ENCODE measurements at regions not wholly inside any gene's neighbourhood (a gene's known extent, or its start where the extent isn't known, plus 50 kb on each side); places are given as distances from the start of the nearest gene placed in this dataset.
"Not testable (repeated sequence)": the region's sequence is repeated elsewhere in the genome, so short reads cannot be mapped to it uniquely, and the experiment has no call there.

DNA sequence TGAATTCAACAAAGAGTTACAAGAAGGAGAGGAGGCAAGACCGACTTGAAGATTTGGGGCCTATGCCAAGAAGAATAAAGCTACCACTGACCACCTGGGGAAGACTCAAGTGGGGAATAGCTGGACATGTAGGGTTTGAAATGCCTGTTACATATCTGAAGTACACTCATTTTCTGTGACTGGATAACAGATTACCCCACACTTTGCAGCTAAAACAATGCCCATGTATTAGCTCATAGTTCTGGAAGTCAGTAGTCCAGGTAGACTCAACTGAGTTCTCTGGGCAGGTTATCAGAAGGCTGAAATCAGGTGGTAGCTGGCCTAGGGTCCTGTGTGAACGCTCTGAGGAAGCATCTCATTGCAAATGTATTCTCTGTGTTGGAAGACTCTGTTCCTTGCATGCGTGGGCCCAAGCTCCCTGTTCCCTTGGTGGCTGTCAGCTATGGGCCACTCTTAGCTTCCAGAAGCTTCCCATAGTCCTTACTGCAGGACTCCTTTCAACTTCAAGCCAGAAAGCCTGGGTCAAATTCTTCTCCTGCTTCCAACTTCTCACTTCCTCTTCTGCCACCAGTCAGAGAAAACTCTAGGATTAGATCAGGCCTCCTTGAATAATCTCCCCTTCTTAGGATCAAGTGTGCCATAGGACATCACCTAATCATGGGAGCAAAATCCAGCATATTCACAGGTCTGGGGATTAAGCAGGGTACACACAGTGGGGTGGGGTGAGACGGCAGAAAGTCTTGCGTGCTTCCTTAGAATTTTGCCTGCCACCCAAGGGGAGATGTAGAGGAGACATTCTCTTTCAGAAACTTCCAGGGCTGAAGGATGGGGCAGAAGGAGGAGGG, 187.8 kb downstream of the SHQ1 start:
- DNase-seq (ENCODE audit: low read depth in 2 of 2) = no peak

DNA sequence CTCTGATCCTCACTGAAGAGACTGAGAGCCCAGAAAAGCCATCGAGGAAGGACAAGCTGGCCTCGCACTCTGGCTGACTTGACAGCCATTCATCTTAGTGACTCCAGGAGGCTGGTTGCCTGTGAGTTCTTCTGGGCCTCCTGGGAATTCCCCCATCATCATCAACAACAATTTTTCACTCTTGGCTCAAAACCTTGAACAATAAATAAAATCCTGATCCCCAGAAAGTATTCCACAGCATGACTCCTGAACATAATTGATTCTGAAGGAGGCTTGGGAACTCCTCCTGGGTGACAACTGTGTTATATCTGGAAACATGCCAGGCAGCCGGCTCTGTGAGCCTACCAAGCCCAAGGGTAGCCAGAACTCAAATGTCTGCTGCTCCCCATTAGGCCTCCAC, 188.6 kb downstream of the SHQ1 start:
- no peak for DNase-seq (ENCODE audit: low read depth in 2 of 2)

DNA sequence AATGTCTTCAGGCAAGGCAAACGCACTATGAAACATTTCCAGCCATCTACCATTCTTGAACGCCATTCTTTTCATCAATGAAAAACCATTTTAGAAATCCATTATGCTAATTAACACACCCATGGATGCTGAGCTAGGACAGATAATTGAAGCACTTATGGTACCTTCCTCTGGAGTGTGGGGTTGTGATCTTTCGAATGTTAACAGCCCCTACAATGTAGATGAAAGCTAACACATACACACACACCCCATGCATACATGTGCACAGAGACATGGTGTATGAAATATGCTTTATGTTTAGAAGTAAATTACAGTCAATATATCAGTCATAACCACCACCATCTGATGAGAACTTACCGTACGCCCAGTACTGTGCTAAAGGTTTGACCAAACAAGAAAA, 189.1 kb downstream of the SHQ1 start:
- DNase-seq (ENCODE audit: low read depth in 2 of 2) = no peak

DNA sequence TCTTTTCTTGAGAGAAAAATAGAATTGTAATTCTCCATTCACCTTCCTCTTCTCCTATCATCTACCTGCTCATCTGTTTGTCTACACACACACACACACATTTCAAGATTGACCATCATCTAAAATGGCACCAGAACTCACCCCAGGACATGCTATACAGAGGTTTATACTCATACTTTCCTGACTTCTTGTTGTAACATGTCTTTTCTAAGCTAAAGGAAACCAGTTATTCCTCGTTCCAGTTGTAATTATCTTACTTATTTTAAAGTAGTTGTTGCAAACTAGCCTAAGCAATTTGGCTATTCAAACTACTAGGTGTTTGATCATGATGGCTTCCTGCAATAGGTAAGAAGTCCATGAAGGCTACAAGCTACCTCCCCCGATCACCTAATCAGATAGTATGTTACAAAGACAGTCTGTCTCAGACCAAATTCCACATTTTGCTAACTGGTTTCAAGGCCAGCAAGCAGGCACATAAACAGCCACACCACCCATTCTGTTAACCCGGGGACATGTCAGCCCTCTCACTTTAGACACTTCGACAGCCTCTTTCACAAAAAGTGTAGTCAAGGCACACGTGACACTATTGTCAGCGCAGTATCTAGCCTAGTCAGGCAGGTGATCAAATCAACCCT, 189.7 kb downstream of the SHQ1 start:
- no peak for DNase-seq (ENCODE audit: low read depth in 2 of 2)

DNA sequence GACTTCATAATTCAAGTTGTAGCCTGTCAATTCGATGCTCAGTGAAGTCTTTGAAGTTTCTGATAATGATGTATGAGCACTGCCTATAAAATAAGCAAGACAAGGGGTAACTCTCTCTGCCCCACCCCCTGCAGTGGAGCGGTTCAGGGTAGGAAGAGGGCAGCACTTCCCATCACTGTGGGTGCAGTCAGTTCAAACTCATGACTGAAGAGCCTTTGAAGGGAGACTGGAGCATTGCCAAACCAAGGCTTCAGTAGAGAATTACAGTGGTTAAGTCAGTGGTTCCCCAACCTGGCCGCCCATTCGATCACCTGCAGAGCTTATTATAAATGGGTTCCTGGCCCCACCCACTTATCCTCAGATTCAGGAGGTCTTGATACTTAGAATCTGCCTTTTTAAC, 190.6 kb downstream of the SHQ1 start:
- DNase-seq (ENCODE audit: low read depth in 2 of 2) = peak; percentile 13 to 23

DNA sequence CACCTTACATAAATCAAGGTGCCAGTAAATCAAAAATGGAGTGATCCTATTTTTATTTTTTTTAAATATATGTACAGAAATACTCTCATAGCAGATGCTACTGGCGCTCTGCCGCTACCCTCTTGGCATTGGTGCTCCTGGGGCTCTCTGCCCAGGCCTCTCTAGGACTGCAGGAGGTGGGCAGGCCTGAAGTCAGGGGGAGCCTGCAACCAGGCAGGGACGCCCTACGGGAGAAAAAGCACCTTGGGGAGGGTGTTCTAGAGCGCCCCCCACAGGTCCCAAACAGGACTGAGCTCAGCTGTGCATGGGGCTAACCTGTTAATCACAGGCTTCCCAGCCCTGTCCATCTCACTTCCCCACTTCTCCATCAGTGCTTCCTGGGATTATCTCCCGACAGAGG, 192.5 kb downstream of the SHQ1 start:
- no peak for DNase-seq (ENCODE audit: low read depth in 2 of 2)

- no peak for DNase-seq (ENCODE audit: low read depth in 2 of 2)
These were observed 193.1 kb downstream of the SHQ1 start for GRCh38 chr3:72655131-72655551.

DNA sequence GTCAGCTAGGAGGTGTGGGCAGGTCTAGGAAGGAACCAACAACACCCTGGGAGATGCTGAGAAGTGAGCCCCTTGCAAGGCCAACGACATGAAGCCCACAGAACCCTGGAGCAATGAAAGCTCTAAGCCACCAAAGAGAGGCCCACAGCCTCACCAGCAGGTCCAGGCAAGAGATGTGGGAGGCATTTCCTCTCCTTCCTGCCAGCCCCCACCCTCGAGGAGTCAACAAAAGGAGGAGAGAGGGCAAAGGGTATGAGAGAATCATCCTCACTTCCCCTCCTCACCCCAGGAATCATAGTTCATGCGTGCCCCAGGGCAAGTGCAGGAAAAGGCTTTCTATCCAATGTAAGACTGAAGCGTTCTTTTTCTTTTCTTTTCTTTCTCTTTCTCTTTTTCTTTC, 195.8 kb downstream of the SHQ1 start:
- no peak for DNase-seq (ENCODE audit: low read depth in 2 of 2)

DNA sequence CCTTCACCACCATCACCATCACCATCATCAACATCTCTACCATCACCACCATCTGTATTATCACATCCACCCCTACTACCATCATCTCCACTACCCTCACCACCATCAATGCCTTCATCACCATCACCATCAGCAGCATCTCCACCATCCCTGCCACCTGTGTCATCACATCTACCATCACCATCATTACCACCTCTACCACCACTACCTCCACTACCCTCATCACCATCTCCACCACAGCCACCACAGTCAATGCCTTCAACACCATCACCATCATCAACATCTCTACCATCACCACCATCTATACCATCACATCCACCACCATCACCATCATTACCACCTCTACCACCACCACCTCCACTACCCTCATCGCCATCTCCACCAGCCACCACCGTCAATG, 196.7 kb downstream of the SHQ1 start:
- DNase-seq (ENCODE audit: low read depth in 2 of 2) = no peak

DNA sequence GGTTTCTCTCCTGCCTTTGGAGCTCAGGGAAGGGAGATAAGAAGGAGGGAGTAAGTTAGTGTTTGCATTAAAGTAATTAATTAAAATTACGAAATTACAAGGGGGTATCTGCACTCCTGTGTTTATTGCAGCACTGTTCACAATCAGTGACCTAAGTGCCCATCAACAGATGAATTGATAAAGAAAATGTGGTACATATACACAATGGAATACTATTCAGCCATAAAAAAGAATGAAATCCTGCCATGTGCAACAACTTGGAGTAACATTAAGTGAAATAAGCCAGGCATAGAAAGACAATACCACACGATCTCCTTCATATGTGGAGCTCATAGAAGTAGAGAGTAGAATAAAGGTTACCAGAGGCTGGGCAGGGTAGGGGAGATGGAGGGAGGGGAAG, 202.0 kb downstream of the SHQ1 start:
- no peak for DNase-seq (ENCODE audit: low read depth in 2 of 2)

GRCh38 chr3:72643635-72644034, 204.6 kb downstream of the SHQ1 start:
- not testable (repeated sequence) for DNase-seq (ENCODE audit: low read depth in 2 of 2)

DNA sequence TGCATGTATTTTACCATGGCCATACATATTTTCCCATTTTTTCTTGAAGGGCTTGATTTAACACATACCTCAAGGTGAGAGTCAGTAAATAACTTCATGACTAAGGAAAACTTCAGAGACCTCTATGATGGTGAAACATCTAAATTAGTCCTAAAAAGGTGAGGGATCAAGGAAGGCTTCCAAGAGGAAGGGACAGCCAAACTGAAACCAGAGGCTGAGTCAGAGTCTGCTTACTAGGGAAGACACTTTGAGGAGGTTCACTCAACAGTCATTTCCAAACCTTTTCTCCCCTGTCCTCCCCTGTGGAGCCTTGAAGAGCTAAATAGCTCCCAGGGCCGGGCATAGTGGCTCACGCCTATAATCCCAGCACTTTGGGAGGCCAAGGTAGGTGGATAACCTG, 206.6 kb downstream of the SHQ1 start:
- DNase-seq (ENCODE audit: low read depth in 2 of 2) = no peak

DNA sequence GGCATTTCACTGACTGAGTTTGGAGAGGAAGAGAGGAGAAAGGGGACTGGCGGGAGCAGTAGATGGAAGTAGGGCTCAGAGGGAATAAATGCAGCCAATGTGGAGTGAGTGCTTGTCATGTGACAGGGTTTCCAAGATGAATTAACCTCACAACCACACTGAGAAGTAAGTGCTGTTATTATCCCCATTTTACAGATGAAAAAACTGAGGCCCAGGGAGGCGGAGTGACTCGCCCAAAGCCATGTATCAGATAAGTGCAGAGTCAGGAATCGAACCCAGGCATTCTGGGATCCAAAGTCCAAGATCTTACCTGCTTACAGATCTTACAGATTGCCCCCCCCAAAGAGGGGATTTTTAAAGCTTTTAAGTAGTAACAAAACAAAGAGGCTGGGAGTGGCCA, 207.2 kb downstream of the SHQ1 start:
- no peak for DNase-seq (ENCODE audit: low read depth in 2 of 2)

DNA sequence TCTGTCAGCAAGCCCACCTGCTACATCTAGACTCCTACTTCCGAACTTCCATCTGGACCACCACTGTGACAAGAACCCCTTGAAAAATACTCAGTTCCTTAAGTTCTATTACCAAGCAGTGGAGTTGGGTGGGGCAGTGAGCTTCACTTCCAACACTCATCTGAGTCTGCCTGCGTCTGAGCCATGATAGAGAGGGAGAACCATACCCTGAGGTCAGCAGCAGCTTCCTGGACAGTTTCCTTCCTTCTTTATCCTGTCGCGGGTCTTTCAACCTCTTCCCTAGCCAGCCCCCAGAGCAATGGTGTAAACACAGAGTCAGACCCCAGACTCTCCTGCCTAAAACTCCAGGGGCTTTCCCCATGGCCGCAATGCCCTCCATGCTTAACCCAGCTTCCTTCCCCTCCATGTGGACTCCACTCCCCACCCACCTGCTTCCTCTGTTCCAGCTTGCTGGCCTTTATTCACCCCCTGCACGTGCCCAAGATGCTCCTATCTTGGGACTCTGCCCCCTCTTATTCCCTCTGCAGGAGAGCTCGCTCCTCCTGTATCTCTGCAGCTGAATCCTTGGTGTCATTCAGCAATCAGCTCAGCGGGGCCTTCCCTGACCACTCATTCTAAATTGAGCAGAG, 211.2 kb downstream of the SHQ1 start:
- DNase-seq (ENCODE audit: low read depth in 2 of 2) = no peak

- no peak for DNase-seq (ENCODE audit: low read depth in 2 of 2)
These were observed 212.7 kb downstream of the SHQ1 start for GRCh38 chr3:72635551-72635950.

GRCh38 chr3:72634128-72634527, 214.1 kb downstream of the SHQ1 start:
- DNase-seq (ENCODE audit: low read depth in 2 of 2) = no peak

- DNase-seq (ENCODE audit: low read depth in 2 of 2) = no peak
These were observed 214.7 kb downstream of the SHQ1 start for GRCh38 chr3:72633534-72633933.

DNA sequence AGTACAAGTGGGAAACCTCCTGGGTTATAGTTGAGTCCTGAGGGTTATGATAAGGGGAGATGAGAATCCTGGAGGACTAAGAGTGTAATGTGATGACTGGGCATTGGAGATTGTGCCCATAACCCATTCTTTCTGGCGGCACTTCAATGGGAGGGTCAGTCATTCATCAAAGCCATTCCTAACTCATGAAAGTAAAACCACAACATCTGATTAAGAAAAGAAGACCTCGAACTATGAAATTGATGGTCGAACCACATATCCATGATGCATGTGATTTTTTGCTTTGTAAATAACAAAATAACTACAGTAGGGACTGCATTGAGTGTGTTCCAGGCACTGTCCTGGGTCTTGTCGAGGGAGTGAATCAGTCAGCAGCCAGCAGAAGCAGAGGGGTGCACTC, 215.1 kb downstream of the SHQ1 start:
- DNase-seq (ENCODE audit: low read depth in 2 of 2) = no peak

DNA sequence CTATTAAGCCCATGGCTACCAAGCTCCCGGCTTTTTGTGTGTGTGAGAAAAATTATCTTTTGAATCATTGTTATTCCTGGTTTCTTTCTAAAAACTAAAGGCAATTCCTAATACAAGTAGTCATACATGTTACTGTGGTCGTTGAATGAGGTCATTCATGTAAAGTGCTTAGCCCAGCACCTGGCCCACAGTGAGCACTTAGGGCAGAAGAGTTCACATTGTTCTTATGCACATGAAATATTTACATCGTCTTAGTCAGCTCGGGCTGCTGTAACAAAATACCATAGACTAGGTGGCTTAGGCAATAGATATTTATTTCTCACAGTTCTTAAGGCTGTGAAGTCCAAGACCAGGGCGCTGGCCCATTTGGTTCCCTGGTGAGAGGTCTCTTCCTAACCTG, 216.1 kb downstream of the SHQ1 start:
- DNase-seq (ENCODE audit: low read depth in 2 of 2) = no peak

DNA sequence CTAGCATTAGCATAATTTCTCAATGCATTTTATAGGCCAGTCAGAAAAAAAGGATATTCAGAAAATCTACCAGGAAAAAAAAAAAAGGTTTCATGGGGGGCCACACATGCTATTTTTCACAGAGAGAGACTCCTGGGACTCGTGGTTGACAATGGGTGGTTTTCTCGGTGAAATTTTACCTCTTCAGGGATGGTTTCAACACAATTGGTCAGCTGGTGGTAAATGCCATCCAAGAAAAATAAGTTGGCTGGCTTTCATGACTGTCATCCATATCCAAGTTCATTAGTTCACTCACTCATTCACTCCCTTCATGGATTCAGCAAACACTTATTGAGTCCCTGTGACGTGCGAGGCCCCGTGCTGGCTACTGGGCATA, 217.3 kb downstream of the SHQ1 start:
- no peak for DNase-seq (ENCODE audit: low read depth in 2 of 2)

- no peak for DNase-seq (ENCODE audit: low read depth in 2 of 2)
These were observed 217.8 kb downstream of the SHQ1 start for GRCh38 chr3:72630327-72630968.

DNA sequence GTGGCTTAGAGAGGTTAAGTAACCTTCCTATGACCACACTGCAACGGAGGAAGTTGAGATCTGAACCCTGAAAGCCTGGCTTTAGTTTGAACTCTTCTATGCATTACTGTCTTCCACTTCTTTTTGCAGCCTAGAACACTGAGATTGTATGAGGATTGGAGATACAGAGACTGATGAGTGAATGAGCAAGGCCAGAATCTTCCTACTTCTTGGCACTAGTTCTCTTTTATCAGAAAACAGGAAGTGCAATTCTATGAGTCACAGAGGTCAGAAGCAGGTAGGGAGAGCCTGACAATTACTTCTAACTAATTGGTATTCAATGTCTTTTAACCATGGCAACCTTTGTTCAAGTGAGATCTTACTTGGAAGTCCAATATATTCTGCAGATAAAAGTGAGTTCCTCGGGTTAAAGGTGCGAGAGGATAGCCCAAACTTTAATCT, 219.0 kb downstream of the SHQ1 start:
- DNase-seq (ENCODE audit: low read depth in 2 of 2) = no peak

DNA sequence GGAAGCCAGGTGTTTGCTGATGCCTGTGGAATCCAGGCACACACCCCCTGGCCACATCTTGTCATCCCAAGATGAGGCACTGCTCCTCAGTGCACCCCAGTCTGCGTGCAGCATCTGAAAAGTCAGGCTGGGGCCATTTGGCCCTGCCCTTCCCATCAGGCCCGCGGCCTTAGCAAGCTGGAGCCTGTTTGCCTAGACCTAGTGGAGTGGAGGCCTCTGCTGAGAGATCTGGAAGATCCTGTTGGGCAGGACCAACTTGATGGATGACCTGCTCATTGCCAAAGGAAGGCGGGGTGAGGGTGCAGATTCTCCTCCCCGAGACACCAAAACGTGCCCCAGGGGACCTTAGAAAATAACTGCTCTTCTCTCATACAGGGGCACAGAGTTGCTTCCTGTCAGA, 220.2 kb downstream of the SHQ1 start:
- DNase-seq (ENCODE audit: low read depth in 2 of 2) = no peak

Measured in activated CD4-positive, alpha-beta T cell treated with anti-CD3 and anti-CD28 coated beads for 24 hours (primary cell).